ENCODE measurements at regions not wholly inside any gene's neighbourhood (a gene's known extent, or its start where the extent isn't known, plus 50 kb on each side); places are given as distances from the start of the nearest gene placed in this dataset.

GRCh38 chrX:145393702-145394235, 146.5 kb downstream of the SPANXN1 start:
- TF ChIP-seq POLR2A (IDR thresholded peaks at IDR 0.05) (no peak), CTCF (IDR thresholded peaks at IDR 0.05) (no peak)

All from tibial nerve (tissue), 3 donors.